ENCODE measurements at regions not wholly inside any gene's neighbourhood (a gene's known extent, or its start where the extent isn't known, plus 50 kb on each side); places are given as distances from the start of the nearest gene placed in this dataset.

DNA sequence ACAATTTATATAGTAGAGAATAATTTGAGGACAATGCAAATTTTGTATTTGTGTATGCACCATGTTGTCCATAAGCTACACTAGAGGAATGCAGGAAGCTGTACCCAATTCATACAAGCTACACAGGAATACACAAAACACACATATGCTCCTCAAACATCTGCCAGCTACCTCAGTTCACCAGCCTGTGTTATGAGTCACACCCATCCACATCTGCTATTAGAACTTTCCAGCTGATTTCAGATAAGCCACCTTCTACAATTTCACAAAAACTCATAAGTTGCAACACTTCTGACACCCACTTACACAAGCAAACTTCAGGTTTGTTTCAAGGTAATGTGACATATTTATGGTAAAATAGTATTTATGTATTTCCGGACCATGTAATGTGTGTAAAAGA, 438.9 kb downstream of the SATB2 start:
- Histone ChIP-seq H3K9me3 (no peaks in the 10 kb centered on the region), H3K27ac (no peak overlapping the region), H3K4me1 (no peaks in the 10 kb centered on the region), H3K36me3 (no peaks in the 10 kb centered on the region), H3K27me3 (no peaks in the 10 kb centered on the region), H3K4me3 (no peak overlapping the region)
- TF ChIP-seq, protein P1, sequence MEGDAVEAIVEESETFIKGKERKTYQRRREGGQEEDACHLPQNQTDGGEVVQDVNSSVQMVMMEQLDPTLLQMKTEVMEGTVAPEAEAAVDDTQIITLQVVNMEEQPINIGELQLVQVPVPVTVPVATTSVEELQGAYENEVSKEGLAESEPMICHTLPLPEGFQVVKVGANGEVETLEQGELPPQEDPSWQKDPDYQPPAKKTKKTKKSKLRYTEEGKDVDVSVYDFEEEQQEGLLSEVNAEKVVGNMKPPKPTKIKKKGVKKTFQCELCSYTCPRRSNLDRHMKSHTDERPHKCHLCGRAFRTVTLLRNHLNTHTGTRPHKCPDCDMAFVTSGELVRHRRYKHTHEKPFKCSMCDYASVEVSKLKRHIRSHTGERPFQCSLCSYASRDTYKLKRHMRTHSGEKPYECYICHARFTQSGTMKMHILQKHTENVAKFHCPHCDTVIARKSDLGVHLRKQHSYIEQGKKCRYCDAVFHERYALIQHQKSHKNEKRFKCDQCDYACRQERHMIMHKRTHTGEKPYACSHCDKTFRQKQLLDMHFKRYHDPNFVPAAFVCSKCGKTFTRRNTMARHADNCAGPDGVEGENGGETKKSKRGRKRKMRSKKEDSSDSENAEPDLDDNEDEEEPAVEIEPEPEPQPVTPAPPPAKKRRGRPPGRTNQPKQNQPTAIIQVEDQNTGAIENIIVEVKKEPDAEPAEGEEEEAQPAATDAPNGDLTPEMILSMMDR (IDR thresholded peaks at IDR 0.05) = no peak
- no peak for DNase-seq (ENCODE audit: low spot score)

- H3K4me3 ChIP-seq = no peak overlapping the region
- H3K27ac ChIP-seq = no peak overlapping the region
- H3K9me3 ChIP-seq = peaks cover 0 to 10% of the 10 kb centered on the region in 2 donors
- TF ChIP-seq, protein P1 (IDR thresholded peaks at IDR 0.05) = no peak
- no peaks in the 10 kb centered on the region for H3K36me3 ChIP-seq
- DNase-seq (ENCODE audit: low spot score) = no peak
- no peaks in the 10 kb centered on the region for H3K4me1 ChIP-seq
- H3K27me3 ChIP-seq = no peaks in the 10 kb centered on the region
Measured at GRCh38 chr2:199015072-199015471, 442.7 kb downstream of the SATB2 start.

DNA sequence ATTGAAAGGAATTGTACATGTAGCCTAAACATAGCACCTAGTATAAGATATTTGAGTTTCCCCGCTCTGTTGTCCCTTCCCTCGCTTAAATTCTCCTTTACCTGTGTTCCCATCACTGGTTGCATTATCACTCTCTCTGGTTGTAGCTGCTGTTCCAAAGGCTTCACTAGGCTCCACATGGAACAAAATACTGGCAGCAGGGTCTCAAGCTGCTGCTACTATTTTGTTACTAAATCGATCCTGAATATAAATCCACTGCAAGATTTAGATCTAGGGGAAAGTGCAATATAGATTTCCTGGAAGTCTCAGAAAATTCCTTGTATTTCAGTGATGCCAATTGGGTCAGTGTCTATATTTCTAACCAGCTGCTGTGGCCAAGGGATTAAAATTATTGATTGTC, 443.5 kb downstream of the SATB2 start:
- no peak overlapping the region for H3K4me3 ChIP-seq
- no peaks in the 10 kb centered on the region for H3K36me3 ChIP-seq
- no peak overlapping the region for H3K27ac ChIP-seq
- DNase-seq (ENCODE audit: low spot score) = no peak
- TF ChIP-seq, protein P1 (IDR thresholded peaks at IDR 0.05) = no peak
- no peaks in the 10 kb centered on the region for H3K4me1 ChIP-seq
- peaks cover 0 to 16% of the 10 kb centered on the region in 2 donors for H3K9me3 ChIP-seq
- no peaks in the 10 kb centered on the region for H3K27me3 ChIP-seq

DNA sequence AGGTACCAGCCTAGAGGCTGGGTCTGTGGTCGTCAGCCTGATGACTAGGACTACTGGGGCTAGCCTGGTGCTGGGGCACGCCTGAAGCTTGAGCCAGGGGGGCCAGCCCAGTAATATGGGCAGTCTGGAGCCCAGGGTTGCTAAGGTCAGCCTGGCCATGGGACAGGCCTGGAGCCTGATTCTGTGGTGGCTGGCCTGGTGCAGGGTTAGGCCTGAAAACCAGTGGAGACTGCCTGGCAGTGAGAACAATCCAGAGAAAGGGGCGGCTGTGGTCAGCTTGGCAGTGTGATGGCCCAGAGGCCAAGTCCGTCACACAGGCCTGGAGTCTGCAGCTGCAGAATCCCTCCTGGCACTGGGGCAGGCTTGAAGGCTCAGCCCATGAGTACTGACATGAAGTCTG, 445.8 kb downstream of the SATB2 start:
- no peaks in the 10 kb centered on the region for H3K4me1 ChIP-seq
- TF ChIP-seq, protein P1 (IDR thresholded peaks at IDR 0.05) = no peak
- no peak for DNase-seq (ENCODE audit: low spot score)
- peaks cover 0 to 19% of the 10 kb centered on the region in 2 donors for H3K9me3 ChIP-seq
- H3K4me3 ChIP-seq = no peak overlapping the region
- no peaks in the 10 kb centered on the region for H3K36me3 ChIP-seq
- no peak overlapping the region for H3K27ac ChIP-seq
- no peaks in the 10 kb centered on the region for H3K27me3 ChIP-seq

- TF ChIP-seq, protein P1 (IDR thresholded peaks at IDR 0.05) = no peak
- Histone ChIP-seq H3K27me3 (no peaks in the 10 kb centered on the region), H3K4me3 (no peak overlapping the region), H3K27ac (no peak overlapping the region), H3K4me1 (no peaks in the 10 kb centered on the region), H3K36me3 (no peaks in the 10 kb centered on the region), H3K9me3 (peaks cover 0 to 3% of the 10 kb centered on the region in 2 donors)
- no peak for DNase-seq (ENCODE audit: low spot score)
Measured at GRCh38 chr2:198994678-198995077, 463.1 kb downstream of the SATB2 start.

GRCh38 chr2:198991431-198991830, 466.3 kb downstream of the SATB2 start:
- Histone ChIP-seq H3K36me3 (no peaks in the 10 kb centered on the region), H3K4me1 (no peaks in the 10 kb centered on the region), H3K9me3 (peaks cover 0 to 3% of the 10 kb centered on the region in 2 donors), H3K27ac (no peak overlapping the region), H3K27me3 (no peaks in the 10 kb centered on the region), H3K4me3 (no peak overlapping the region)
- DNase-seq (ENCODE audit: low spot score) = no peak
- TF ChIP-seq, protein P1 (IDR thresholded peaks at IDR 0.05) = no peak

Data from right atrium auricular region (tissue), 2 donors.